Gastrocnemius medialis (tissue), 4 donors: ENCODE measurements at regions not wholly inside any gene's neighbourhood (a gene's known extent, or its start where the extent isn't known, plus 50 kb on each side); places are given as distances from the start of the nearest gene placed in this dataset.

Source experiments
- ATAC-seq, 2 donors: fragments of 150-250 bp; one replicate each; pipeline ENCODE4 v1.9.1; 2016
- DNase-seq, 2 donors: peaks; one replicate each; pipeline ENCODE4 v3.0.0-alpha.2; 2019
- H3K27ac ChIP-seq, 4 donors: fragments of 200-600 bp; sonication (generic); 1 replicate in 1 of 4; 2 replicates in 3 of 4; pipeline ENCODE4 v1.5.1; 2016 to 2018; ENCODE audit warnings: mild to moderate bottlenecking in 2 of 4, moderate library complexity in 1 of 4
- H3K27me3 ChIP-seq, 3 donors: fragments of 200-600 bp; sonication (generic) in 2 of 3; 1 replicate in 1 of 3; 2 replicates in 2 of 3; pipeline versions ENCODE4 v1.5.1 to v1.6.0; 2016 to 2019; ENCODE audit warnings: mild to moderate bottlenecking in 1 of 3, moderate library complexity in 1 of 3
- H3K36me3 ChIP-seq, 2 donors: fragments of 200-600 bp; sonication (generic) in 1 of 2; one replicate each; pipeline ENCODE4 v1.5.1; 2017 to 2018
- H3K4me1 ChIP-seq, 2 donors: fragments of 200-600 bp; sonication (generic) in 1 of 2; one replicate each; pipeline ENCODE4 v1.5.1; 2016 to 2017; ENCODE audit warnings: mild to moderate bottlenecking in 2 of 2
- H3K4me3 ChIP-seq, 4 donors: fragments of 200-600 bp; sonication (generic) in 3 of 4; 1 replicate in 1 of 4; 2 replicates in 3 of 4; pipeline ENCODE4 v1.5.1; 2016 to 2019; ENCODE audit warnings: mild to moderate bottlenecking in 2 of 4
- H3K9me3 ChIP-seq, 3 donors: fragments of 200-600 bp; sonication (generic) in 2 of 3; 1 replicate in 1 of 3; 2 replicates in 2 of 3; pipeline ENCODE4 v1.5.1; 2016 to 2019
- POLR2A ChIP-seq, 2 donors: fragments of 450-650 bp; IDR thresholded peaks; one replicate each; pipeline ENCODE4 v1.6.1; 2017; ENCODE audit warnings: antibody characterized with exemption in 2 of 2, mild to moderate bottlenecking in 2 of 2, moderate library complexity in 2 of 2
- in situ Hi-C, 4 donors: fragments of 200-750 bp; cut with MboI; loops; one replicate each; pipeline versions ENCODE4 v1.15.0 to v1.8.0; 2017; ENCODE audit warnings: low sequenced_read_pairs in 4 of 4
- intact Hi-C: fragments of 100-400 bp; cut with DNase I; formaldehyde crosslinking; loops from one replicate; pipeline ENCODE4 v1.15.1; 2023; ENCODE audit warnings: low total_unique reads
- TF ChIP-seq, protein P1 (sequence below), 5 experiments: fragments of 450-650 bp in 3 of 5; fragments of 200-600 bp in 2 of 5; sonication (generic) in 2 of 5; IDR thresholded peaks in 4 of 5; conservative IDR thresholded peaks in 1 of 5; 1 replicate in 4 of 5; 2 replicates in 1 of 5; pipeline ENCODE4 v1.5.1; 2016 to 2019; ENCODE audit warnings: antibody characterized with exemption in 5 of 5, mild to moderate bottlenecking in 3 of 5, moderate library complexity in 3 of 5

DNA sequence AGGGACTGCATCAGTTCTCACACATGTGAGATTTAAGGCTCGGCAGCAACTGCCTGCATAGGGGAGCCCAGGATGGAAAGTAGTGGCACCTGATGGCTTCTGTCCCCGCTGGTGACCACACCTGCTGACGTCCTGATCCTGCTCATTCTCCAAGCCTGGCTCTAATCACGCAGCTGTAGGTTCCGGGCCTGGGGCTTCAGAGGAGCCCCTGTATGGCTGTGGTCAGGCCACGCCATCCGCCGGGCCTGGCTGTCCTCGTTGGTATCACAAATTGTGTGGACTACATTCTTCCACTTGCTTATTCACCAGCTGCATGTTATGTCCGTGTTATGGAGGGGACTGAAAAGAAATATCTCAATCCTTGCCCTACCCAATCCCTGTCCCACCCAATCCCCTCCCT is 580.0 kb downstream of the TBC1D22A start:
- no peaks in the 10 kb centered on the region for H3K9me3 ChIP-seq
- no peaks in the 10 kb centered on the region for H3K4me1 ChIP-seq
- H3K27me3 ChIP-seq = no peaks in the 10 kb centered on the region
- intact Hi-C loops (no loop called here), in situ Hi-C loops (no loop called here)
- no peak for ATAC-seq
- TF ChIP-seq POLR2A (IDR thresholded peaks at IDR 0.05) = no peak
- H3K4me3 ChIP-seq = no peak overlapping the region
- no peak overlapping the region for H3K27ac ChIP-seq
- DNase-seq = no peak
- no peaks in the 10 kb centered on the region for H3K36me3 ChIP-seq

DNA sequence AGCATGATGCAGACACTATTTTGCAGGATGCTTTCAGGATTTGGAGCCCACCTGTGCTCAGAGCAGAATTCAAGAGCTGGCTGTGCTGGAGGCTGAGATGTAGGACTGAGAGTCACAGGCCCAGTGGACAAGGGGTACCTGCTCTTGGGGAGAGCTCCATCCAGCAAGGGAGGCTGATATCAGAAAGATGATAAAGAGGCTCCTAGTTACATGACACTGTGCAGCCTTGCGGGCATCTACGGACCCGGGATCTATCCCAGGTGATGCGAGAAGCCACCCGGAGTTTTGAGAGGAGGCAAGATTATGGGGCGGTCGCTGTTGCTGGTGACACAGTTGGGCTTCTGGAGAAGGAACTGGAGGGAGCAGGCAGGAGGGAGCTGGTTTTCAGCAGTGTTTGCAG is 579.0 kb downstream of the TBC1D22A start:
- Histone ChIP-seq H3K27me3 (no peaks in the 10 kb centered on the region), H3K36me3 (no peaks in the 10 kb centered on the region), H3K4me1 (no peaks in the 10 kb centered on the region), H3K27ac (no peak overlapping the region), H3K9me3 (no peaks in the 10 kb centered on the region), H3K4me3 (no peak overlapping the region)
- no peak for ATAC-seq
- no peak for TF ChIP-seq POLR2A (IDR thresholded peaks at IDR 0.05)
- TF ChIP-seq, protein P1, sequence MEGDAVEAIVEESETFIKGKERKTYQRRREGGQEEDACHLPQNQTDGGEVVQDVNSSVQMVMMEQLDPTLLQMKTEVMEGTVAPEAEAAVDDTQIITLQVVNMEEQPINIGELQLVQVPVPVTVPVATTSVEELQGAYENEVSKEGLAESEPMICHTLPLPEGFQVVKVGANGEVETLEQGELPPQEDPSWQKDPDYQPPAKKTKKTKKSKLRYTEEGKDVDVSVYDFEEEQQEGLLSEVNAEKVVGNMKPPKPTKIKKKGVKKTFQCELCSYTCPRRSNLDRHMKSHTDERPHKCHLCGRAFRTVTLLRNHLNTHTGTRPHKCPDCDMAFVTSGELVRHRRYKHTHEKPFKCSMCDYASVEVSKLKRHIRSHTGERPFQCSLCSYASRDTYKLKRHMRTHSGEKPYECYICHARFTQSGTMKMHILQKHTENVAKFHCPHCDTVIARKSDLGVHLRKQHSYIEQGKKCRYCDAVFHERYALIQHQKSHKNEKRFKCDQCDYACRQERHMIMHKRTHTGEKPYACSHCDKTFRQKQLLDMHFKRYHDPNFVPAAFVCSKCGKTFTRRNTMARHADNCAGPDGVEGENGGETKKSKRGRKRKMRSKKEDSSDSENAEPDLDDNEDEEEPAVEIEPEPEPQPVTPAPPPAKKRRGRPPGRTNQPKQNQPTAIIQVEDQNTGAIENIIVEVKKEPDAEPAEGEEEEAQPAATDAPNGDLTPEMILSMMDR (IDR thresholded peaks at IDR 0.05 in 4 of 5, conservative IDR thresholded peaks at IDR 0.05 in 1 of 5) = no peak
- in situ Hi-C loops = no loop called here
- intact Hi-C loops = no loop called here
- DNase-seq = no peak

DNA sequence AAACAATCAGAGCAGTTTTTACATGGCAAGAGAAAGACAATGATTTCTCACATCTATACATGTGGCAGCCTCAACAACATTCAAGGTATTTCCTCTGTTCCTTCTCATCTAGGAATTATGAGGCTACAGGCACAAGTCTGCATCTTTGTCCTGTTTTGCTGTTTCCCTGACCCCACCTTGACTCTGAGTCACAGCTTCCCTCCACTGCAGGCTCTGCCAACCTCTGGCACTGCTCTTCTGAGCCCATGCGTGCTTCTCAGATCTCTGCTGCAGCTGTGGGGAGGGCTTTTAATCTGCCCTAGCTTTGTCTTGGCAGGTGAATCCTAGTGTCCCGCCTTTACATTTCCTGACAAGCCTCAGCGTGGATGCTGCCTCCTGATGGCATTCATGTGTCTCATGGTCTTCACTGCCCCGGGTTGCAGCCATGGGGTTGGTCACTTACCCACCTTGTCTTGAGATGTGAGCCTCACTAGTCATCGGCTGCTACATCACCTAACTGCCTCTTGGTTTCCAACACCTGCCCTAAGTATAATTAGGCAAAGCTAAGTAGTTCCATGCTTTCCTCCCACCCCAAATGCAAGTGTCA is 578.5 kb downstream of the TBC1D22A start:
- H3K9me3 ChIP-seq = no peaks in the 10 kb centered on the region
- no peaks in the 10 kb centered on the region for H3K36me3 ChIP-seq
- H3K4me1 ChIP-seq = no peaks in the 10 kb centered on the region
- TF ChIP-seq, protein P1 (IDR thresholded peaks at IDR 0.05 in 4 of 5, conservative IDR thresholded peaks at IDR 0.05 in 1 of 5) = no peak
- TF ChIP-seq POLR2A (IDR thresholded peaks at IDR 0.05) = no peak
- H3K4me3 ChIP-seq = no peak overlapping the region
- in situ Hi-C loops (no loop called here), intact Hi-C loops (no loop called here)
- DNase-seq (no peak), ATAC-seq (no peak)
- H3K27ac ChIP-seq = no peak overlapping the region
- H3K27me3 ChIP-seq = no peaks in the 10 kb centered on the region

DNA sequence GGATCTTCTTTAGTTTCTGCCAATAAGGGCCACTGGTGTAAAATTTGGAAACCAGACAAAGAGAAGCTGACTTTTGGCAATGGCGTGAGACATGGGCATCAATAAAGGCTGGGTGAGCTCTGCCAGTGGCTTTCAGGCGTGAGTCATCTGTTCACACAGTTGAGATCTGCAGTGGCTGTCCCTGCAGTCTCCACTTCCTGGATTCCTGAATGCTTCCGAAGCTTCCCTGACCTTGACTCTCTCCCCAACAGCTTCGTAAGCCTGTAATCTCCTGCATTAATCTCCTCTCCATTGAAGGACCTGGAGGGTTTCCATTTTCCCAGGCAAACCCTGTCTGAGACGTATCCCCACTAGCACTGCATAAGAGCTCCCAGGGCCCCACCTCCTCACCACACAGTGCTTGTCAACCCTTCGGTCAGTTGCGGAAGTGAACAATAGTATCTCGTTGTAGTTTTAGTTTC is 574.7 kb downstream of the TBC1D22A start:
- no peaks in the 10 kb centered on the region for H3K27me3 ChIP-seq
- H3K4me1 ChIP-seq = no peaks in the 10 kb centered on the region
- no peaks in the 10 kb centered on the region for H3K36me3 ChIP-seq
- H3K9me3 ChIP-seq = no peaks in the 10 kb centered on the region
- TF ChIP-seq POLR2A (IDR thresholded peaks at IDR 0.05) = no peak
- TF ChIP-seq, protein P1 (IDR thresholded peaks at IDR 0.05 in 4 of 5, conservative IDR thresholded peaks at IDR 0.05 in 1 of 5) = no peak
- no peak for ATAC-seq
- no peak overlapping the region for H3K27ac ChIP-seq
- DNase-seq = no peak
- intact Hi-C loops = no loop called here
- peak overlapping the region in 3 of 4 donors; percentile 10 to 41 (median 11) for H3K4me3 ChIP-seq
- in situ Hi-C loops = no loop called here

DNA sequence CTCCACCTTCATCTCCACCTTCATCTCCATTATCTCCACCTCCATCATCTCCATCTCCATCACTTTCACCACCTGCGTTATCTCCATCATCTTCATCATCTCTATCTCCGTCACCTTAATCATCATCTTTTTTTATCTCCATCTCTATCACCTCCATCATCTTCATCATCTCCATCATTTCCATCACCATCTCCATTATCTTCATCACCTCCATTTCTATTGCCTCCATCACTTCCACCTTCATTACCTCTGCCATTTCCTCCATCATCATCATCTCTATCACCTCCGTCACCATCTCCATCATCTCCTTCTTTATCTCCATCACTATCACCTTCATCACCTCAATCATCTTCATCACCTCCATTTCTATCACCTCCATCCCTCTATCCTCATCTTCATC is 573.5 kb downstream of the TBC1D22A start:
- no peaks in the 10 kb centered on the region for H3K9me3 ChIP-seq
- H3K27me3 ChIP-seq = peaks cover 0 to 1% (median 0%) of the 10 kb centered on the region in 3 donors
- TF ChIP-seq, protein P1 (IDR thresholded peaks at IDR 0.05 in 4 of 5, conservative IDR thresholded peaks at IDR 0.05 in 1 of 5) = no peak
- no peak for TF ChIP-seq POLR2A (IDR thresholded peaks at IDR 0.05)
- in situ Hi-C loops (no loop called here), intact Hi-C loops (no loop called here)
- no peak overlapping the region for H3K27ac ChIP-seq
- no peak for ATAC-seq
- no peaks in the 10 kb centered on the region for H3K4me1 ChIP-seq
- DNase-seq = no peak
- H3K4me3 ChIP-seq = no peak overlapping the region
- no peaks in the 10 kb centered on the region for H3K36me3 ChIP-seq
